HG02759 (cell line): ENCODE measurements at regions not wholly inside any gene's neighbourhood (a gene's known extent, or its start where the extent isn't known, plus 50 kb on each side); places are given as distances from the start of the nearest gene placed in this dataset.

Experiments
- ATAC-seq: cut with Tn5 transposase; IDR thresholded peaks from one replicate; pipeline ENCODE4 v1.9.1; 2021; ENCODE audit warnings: mild to moderate bottlenecking, moderate library complexity; ENCODE audit not compliant: unreplicated experiment

- no peak for ATAC-seq
Measured at GRCh38 chr2:207235621-207236020, 69.9 kb upstream of the KLF7 start.

DNA sequence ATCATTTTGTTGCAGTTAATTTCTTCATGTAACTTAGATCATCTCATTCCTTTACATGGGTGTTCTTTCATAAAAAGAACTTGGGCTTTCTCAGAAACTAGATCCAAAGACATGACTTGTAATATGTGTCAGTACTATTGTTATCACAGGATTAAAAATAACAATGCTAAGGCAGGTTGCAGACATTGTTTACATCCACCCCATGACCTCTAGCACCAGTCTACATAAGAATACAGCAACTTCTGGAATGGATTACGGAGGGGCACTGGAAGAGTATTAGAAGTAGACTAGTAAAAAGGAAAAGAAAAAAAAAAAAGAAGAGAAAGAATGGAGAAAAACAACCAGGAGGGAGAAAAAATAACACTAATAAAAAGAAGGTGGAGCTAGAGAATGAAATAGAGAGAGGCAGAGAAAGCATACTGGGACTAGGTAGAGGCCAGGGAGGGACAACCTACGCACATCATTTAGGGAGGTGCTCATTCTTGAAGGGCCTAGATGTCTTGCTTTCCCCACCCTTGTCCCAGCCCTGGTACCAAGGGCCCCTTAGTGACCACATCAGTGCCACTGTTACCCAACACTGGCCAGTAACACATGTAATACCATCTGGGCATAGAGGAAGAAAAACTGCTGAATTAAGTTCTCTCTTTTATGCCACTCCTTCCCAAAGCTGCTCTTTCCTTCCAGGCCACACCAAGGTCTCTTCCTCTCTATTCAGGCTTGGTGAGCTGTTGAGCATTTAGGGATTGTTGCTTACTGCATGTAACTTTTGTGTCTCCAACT is 70.6 kb upstream of the KLF7 start:
- ATAC-seq: no peak

DNA sequence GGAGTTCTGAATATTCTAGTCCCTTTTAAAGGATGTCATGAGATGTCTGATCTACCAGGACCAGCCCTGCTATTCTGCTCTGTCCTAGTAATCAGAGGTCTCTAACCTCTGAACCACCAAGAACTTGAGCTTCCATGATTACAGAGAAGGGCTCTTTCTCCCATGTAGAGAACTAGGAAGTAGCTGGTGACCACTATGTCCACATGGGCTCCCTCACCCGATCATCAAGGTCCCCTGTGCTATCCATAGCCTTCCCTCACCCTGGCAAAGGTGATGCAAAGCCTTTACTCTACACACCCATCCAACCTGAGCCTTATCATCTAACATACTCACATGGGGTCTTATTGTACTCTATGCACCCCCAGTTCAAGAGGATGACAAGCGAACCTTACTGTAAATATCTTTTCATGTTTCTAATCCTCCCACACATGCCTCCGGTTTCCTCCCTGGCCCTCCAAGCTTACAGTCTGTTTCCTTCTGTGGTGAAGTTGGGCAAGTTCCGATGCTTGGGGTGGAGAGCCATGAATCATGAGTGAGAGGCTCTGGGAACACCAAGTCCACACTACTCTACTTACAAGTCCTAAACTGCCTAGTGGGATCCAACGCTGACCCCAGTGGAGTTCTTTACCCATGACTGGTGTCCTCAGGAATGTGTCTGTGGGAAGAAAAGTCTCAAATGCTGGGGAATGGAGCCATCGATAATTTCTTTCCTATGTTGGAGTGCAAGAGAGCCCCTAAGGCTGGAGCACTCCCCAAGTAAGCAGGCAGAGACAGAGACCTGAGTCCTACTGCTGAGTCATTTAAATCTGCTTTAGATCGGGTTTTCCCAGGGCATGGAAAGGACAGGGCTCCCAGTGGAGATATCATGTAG is 73.3 kb upstream of the KLF7 start:
- ATAC-seq: no peak

DNA sequence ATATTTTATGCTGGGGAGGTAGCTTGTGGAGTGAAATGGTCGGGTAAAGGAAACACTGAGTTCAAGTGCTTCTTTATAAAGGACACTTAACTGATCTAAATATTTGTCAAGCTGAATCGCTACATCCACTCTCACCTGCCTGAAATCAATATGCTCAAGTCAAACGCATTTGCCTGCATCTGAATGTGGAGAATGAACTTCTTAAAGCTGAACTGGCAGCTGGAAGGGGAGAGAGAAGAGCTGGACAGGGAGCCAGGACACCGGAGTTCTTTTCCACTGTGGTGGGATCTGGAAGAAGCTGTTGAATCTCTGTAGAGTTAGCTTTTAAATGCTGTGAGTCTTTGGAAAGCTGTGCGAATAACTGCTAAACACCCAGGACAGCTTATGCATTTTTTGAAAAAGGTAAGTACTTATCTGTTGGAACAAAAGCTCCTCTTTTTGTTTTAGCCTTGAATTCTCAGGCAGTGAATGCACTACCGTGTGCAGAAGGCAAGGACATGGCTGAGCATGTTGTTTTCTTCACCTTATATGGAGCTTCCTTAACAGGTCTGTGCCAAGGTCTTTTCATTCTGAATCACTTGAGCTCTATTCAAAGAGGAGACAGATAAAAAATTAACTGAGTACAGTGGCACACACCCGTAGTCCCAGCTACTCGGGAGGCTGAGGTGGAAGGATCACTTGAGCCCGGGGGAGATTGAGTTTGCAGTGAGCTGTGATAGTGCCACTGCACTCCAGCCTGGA is 74.2 kb upstream of the KLF7 start:
- peak; percentile 48 for ATAC-seq

- ATAC-seq: peak; percentile 43
Measured at GRCh38 chr2:207240649-207241048, 74.9 kb upstream of the KLF7 start.

GRCh38 chr2:207241198-207241597 is 75.5 kb upstream of the KLF7 start:
- no peak for ATAC-seq

DNA sequence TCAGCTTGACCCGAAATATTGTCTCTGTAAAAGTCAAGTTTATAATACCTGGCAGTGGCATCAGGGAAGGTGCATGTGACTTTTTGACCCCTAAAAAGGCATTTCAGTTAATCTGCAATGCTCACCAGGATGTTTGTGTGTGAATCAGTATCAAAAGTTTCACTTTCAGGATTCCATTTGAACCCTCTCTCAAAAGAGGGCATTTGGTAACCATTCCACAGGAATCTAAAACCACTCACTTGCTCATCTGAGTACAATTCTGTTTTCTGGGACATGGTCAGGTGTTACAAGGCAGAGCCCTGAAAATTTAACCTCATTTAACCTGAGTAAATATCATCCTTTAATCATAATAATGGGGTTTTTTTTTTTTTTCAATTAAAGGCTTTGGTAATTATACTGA is 77.9 kb upstream of the KLF7 start:
- ATAC-seq: no peak

DNA sequence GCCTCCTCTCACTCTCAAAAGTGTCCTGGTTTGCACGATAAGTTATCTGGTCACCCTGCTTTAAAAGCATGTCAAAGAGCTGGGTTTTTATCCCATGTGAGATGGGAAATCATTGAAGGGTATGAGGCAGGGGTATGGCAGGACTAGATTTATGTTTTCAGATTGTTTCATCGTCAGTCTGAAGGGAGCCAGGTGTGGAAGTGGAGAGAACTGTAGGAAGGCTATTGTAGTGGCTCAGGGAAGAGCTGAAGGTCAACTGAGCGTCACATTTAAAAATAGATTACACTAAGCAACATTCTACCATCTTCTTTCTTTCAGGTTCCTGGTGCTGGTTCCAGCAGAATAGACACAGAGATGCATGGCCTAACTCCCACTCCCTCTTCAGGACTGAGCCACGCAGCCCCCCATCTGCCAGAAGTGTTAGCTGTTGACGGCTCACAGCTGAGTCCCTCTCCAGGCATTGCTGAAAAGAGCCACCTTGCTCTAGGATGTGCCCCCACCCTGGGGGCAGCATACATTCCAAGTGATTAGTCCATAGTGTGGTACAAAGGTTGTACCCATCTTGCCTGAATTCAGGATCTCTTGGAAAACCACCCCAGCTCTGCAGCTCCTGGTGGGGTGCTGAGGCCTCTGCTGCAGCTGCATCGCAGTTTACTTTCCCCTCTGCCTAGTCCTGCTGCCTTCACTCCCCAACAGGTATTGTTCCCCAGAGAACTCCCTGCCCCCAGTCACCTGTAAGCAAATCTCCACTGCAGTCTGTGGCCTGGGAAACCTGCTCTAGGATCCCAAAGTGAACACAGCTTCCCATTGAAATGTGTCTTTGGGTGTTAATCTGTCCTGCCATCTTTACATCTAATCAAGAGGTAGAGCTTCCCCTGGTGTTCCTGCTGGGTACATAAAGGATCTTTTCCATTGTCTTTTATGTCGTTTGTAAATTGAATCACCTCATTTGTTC is 79.5 kb upstream of the KLF7 start:
- ATAC-seq: no peak

- no peak for ATAC-seq
Measured at GRCh38 chr2:207248702-207249377, 83.1 kb upstream of the KLF7 start.

GRCh38 chr2:207251022-207251421 is 85.3 kb upstream of the KLF7 start:
- ATAC-seq: no peak

DNA sequence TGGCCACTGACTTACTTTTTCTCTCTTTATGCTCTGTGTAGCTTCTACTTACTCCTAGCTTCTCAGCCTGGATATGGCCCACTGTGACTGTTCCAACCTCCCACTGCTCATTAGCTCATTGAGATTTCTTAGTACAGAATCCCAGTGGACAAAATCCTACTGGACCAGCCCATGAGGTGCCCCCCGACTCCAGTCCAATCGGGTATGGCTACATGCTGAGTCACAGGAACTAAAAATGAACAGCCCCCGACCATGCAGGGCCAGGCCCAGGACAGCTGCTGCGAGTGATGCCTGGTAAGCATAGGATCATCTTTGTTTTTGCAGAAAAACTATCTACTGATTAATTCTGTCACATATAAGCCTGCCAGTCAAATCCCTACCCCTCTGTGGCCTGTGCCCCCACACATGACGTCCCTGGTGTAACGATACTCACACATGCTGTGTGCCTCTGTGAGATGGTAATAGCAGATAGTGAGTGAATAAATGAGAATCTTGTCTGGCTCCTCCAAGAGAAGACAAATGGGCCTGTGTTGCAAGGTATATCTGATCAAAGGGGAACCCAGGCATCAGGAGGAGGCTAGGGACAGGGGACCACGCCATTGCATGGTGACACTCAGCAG is 85.9 kb upstream of the KLF7 start:
- no peak for ATAC-seq

DNA sequence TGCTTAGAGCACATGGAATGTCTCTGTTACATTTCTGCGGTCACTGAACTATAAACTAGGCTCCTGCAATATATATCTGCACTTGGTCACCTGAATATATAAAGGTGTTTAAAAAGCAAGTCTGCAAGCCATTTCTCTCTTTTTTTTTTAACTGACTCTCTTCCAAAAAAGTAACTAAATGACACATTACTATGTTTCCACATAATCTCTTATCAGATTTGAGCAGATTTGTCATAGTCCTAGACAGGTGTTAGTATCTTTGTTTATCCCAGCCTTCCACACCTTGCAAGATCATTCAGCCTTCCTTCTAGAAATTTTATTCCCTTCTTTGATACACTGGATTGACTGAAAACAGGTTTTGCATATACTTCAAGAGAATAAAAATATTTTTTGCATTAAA is 86.7 kb upstream of the KLF7 start:
- no peak for ATAC-seq

GRCh38 chr2:207252979-207253645 is 87.4 kb upstream of the KLF7 start:
- no peak for ATAC-seq

DNA sequence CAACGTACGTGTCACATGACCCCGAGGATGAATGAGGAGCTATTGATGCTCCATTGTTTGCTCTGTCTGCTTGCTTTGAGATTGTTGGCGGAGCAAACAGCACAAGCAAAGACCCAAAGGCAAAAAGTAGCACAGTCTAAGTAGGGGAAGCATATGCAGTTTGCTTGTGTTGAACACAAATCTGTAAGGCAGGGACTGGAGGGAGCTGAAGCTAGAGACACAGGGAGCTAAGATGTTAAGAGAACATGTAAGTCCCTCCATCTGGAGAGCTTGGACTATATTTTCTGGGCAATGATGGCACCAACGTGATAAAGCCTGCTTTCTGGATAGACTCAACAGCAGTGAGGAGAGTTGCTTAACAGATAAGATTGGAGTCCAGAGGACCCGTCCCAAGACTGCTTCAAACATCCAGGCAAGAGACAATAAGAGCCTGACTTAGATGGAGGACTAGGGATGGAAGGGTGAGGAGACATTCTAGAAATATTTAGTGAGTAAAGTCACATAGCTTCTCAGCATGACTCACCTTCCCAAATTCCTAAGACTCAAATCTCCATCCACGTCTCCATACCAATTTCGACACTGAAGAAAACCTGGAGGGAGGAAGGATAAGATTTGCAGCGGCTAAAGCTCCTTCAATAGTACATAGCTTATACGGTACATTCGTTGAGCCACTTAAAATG is 88.1 kb upstream of the KLF7 start:
- ATAC-seq: no peak

GRCh38 chr2:207254591-207255464 is 89.1 kb upstream of the KLF7 start:
- ATAC-seq: no peak

DNA sequence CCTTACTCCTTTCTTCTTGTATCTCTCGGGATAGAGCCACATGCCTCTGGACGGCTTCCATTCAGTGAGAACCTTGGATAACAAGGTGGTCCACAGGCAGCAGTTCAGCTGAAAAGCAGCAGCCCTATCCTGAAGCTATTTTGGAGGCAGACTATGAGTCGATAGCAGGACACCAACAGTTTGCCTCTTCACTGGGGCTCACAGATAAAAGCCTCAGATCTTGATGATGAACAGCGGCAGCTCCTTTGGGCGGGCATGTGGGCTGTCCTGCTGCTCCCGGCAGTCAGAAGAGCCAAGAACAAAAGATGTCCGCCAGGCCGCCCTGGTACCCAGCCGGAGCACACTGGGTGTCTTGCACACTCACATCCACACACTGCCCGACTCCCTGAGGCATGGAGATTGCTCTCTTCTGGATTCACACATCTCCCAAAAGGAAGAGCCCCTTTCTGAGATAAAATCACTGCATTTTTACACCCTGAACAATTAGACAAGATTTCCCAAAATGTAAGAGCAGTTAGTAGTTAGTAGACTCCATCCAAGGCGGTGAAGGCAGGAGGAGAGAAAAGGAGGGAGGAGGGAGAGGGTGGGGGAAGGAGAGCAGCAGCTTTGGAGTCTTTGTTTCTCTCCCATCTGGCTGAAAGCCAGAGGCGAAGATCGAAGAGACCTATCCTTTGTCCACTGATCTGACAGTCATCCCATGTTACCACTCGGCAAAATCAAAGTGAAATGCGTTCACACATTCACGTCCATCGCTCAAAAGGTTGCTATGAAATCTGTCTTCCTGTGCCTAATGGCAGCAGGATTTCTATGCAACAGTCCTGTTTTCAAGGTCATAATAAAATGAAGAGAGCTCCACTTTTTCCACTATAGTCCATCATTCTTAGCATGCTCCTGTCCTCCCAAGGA is 90.1 kb upstream of the KLF7 start:
- no peak for ATAC-seq
